Upper lobe of left lung (tissue), 6 donors: ENCODE measurements at regions not wholly inside any gene's neighbourhood (a gene's known extent, or its start where the extent isn't known, plus 50 kb on each side); places are given as distances from the start of the nearest gene placed in this dataset.

ENCODE experiments used
- ATAC-seq, 2 donors: fragments of 200-7000 bp; cut with Tn5 transposase; one replicate each; pipeline ENCODE4 v1.9.1; 2022; ENCODE audit warnings: mild to moderate bottlenecking in 2 of 2, moderate library complexity in 2 of 2; ENCODE audit not compliant: low FRiP score in 2 of 2
- DNase-seq, 2 donors: peaks; one replicate each; pipeline ENCODE4 v3.0.0-alpha.2; 2019 to 2020
- H3K27ac ChIP-seq, 4 donors: fragments of 200-600 bp; sonication (generic); one replicate each; pipeline ENCODE4 v1.5.1; 2016 to 2019
- H3K27me3 ChIP-seq, 4 donors: fragments of 200-600 bp; sonication (generic); one replicate each; pipeline ENCODE4 v1.5.1; 2017 to 2019
- H3K36me3 ChIP-seq, 4 donors: fragments of 200-600 bp; sonication (generic); one replicate each; pipeline ENCODE4 v1.5.1; 2016 to 2019
- H3K4me1 ChIP-seq, 4 donors: fragments of 200-600 bp; sonication (generic); one replicate each; pipeline ENCODE4 v1.5.1; 2018 to 2019
- H3K4me3 ChIP-seq, 4 donors: fragments of 200-600 bp; sonication (generic); one replicate each; pipeline ENCODE4 v1.5.1; 2017 to 2019; ENCODE audit warnings: mild to moderate bottlenecking in 2 of 4, moderate library complexity in 1 of 4
- H3K9me3 ChIP-seq, 4 donors: fragments of 200-600 bp; sonication (generic); one replicate each; pipeline ENCODE4 v1.5.1; 2018 to 2019
- EP300 ChIP-seq, 4 donors: sonication (generic); formaldehyde crosslinking; IDR thresholded peaks; one replicate each; pipeline ENCODE4 v1.5.1; 2017; ENCODE audit warnings: antibody characterized with exemption in 4 of 4, control low read depth in 2 of 4
- POLR2A ChIP-seq, 4 donors: fragments of 450-650 bp; IDR thresholded peaks; one replicate each; pipeline ENCODE4 v1.5.1; 2016 to 2017; ENCODE audit warnings: antibody characterized with exemption in 4 of 4, mild to moderate bottlenecking in 2 of 4
- POLR2AphosphoS5 ChIP-seq, 2 donors: sonication (generic); formaldehyde crosslinking; IDR thresholded peaks; one replicate each; pipeline ENCODE4 v1.5.1; 2017; ENCODE audit warnings: antibody characterized with exemption in 2 of 2
- WGBS, 2 donors: methylation state at CpG; one replicate each; pipeline ENCODE4 v1.1.5; 2017 to 2018; 5-methylcytosine and 5-hydroxymethylcytosine counted together
- TF ChIP-seq, protein P1 (sequence below), 6 experiments: fragments of 450-650 bp in 4 of 6; fragments of 200-600 bp in 2 of 6; sonication (generic) in 2 of 6; IDR thresholded peaks; one replicate each; pipeline ENCODE4 v1.5.1; 2016 to 2019; ENCODE audit warnings: antibody characterized with exemption in 6 of 6
- donor health status: DM: no; HTN: no; CAD: no; lungs with moderate emphysema.
- donor health status: DM: no; HTN: yes; CAD: no; lungs with severe emphysema.

DNA sequence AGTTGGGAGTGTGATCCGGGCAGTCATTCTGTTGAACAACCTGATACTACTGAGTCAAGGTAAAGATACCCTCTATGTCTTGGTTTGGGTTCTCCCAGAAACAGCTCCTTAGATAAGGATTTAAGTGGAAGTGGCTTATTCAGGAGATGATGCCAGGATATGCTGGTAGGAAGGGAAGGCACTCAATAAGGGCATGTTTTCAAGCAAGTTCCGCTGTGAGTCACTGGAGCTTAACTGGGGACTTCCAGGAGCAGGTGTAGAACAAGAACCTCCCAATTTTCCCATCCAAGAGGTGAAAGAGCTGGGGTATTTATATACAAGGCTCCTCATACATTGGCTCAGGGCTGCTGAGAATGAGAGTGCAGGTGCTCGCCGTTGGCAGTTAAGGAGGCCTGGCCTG, 218.6 kb downstream of the AKAP7 start:
- no peak for TF ChIP-seq EP300 (IDR thresholded peaks at IDR 0.05)
- no peak for TF ChIP-seq POLR2AphosphoS5 (IDR thresholded peaks at IDR 0.05)
- TF ChIP-seq, protein P1, sequence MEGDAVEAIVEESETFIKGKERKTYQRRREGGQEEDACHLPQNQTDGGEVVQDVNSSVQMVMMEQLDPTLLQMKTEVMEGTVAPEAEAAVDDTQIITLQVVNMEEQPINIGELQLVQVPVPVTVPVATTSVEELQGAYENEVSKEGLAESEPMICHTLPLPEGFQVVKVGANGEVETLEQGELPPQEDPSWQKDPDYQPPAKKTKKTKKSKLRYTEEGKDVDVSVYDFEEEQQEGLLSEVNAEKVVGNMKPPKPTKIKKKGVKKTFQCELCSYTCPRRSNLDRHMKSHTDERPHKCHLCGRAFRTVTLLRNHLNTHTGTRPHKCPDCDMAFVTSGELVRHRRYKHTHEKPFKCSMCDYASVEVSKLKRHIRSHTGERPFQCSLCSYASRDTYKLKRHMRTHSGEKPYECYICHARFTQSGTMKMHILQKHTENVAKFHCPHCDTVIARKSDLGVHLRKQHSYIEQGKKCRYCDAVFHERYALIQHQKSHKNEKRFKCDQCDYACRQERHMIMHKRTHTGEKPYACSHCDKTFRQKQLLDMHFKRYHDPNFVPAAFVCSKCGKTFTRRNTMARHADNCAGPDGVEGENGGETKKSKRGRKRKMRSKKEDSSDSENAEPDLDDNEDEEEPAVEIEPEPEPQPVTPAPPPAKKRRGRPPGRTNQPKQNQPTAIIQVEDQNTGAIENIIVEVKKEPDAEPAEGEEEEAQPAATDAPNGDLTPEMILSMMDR (IDR thresholded peaks at IDR 0.05), result no peak
- no peak for TF ChIP-seq POLR2A (IDR thresholded peaks at IDR 0.05)
- H3K27me3 ChIP-seq, result no peaks in the 10 kb centered on the region
- H3K9me3 ChIP-seq, result no peaks in the 10 kb centered on the region
- no peak for DNase-seq
- no peak for ATAC-seq
- no peaks in the 10 kb centered on the region for H3K36me3 ChIP-seq
- WGBS, 2 donors, result 91 to 93% methylated on average over 4 of the region's 4 CpGs
- no peak overlapping the region for H3K4me3 ChIP-seq
- H3K27ac ChIP-seq, result no peak overlapping the region
- no peaks in the 10 kb centered on the region for H3K4me1 ChIP-seq

GRCh38 chr6:131354356-131354755, 218.7 kb upstream of the ARG1 start:
- Histone ChIP-seq H3K9me3 (no peaks in the 10 kb centered on the region), H3K27me3 (no peaks in the 10 kb centered on the region), H3K4me3 (no peak overlapping the region), H3K4me1 (no peaks in the 10 kb centered on the region), H3K27ac (no peak overlapping the region), H3K36me3 (no peaks in the 10 kb centered on the region)
- 91% methylated on average over 2 of the region's 2 CpGs for WGBS, 2 donors
- no peak for DNase-seq
- TF ChIP-seq, protein P1 (IDR thresholded peaks at IDR 0.05), result no peak
- no peak for TF ChIP-seq EP300 (IDR thresholded peaks at IDR 0.05)
- TF ChIP-seq POLR2A (IDR thresholded peaks at IDR 0.05), result no peak
- no peak for TF ChIP-seq POLR2AphosphoS5 (IDR thresholded peaks at IDR 0.05)
- no peak for ATAC-seq

- TF ChIP-seq POLR2A (IDR thresholded peaks at IDR 0.05), result no peak
- no peaks in the 10 kb centered on the region for H3K4me1 ChIP-seq
- no peaks in the 10 kb centered on the region for H3K36me3 ChIP-seq
- ATAC-seq (no peak), DNase-seq (no peak)
- WGBS, 2 donors, result 56 to 69% methylated on average over 2 of the region's 2 CpGs
- H3K27ac ChIP-seq, result no peak overlapping the region
- H3K9me3 ChIP-seq, result no peaks in the 10 kb centered on the region
- H3K4me3 ChIP-seq, result no peak overlapping the region
- no peaks in the 10 kb centered on the region for H3K27me3 ChIP-seq
These were observed 216.9 kb upstream of the ARG1 start for GRCh38 chr6:131356161-131356560.

GRCh38 chr6:131357501-131357900, 215.5 kb upstream of the ARG1 start:
- no peaks in the 10 kb centered on the region for H3K27me3 ChIP-seq
- DNase-seq (no peak), ATAC-seq (no peak)
- no peak overlapping the region for H3K4me3 ChIP-seq
- H3K4me1 ChIP-seq, result no peaks in the 10 kb centered on the region
- H3K36me3 ChIP-seq, result no peaks in the 10 kb centered on the region
- WGBS, 2 donors, result 61 to 75% methylated on average over 2 of the region's 2 CpGs
- no peaks in the 10 kb centered on the region for H3K9me3 ChIP-seq
- H3K27ac ChIP-seq, result no peak overlapping the region
- TF ChIP-seq POLR2AphosphoS5 (IDR thresholded peaks at IDR 0.05) (no peak), EP300 (IDR thresholded peaks at IDR 0.05) (no peak), POLR2A (IDR thresholded peaks at IDR 0.05) (no peak)
- TF ChIP-seq, protein P1 (IDR thresholded peaks at IDR 0.05), result no peak

- no peak for DNase-seq
- H3K27me3 ChIP-seq, result no peaks in the 10 kb centered on the region
- no peaks in the 10 kb centered on the region for H3K36me3 ChIP-seq
- TF ChIP-seq POLR2AphosphoS5 (IDR thresholded peaks at IDR 0.05) (no peak), EP300 (IDR thresholded peaks at IDR 0.05) (no peak), POLR2A (IDR thresholded peaks at IDR 0.05) (no peak)
- TF ChIP-seq, protein P1 (IDR thresholded peaks at IDR 0.05), result no peak
- H3K9me3 ChIP-seq, result no peaks in the 10 kb centered on the region
- H3K4me3 ChIP-seq, result no peak overlapping the region
- no peaks in the 10 kb centered on the region for H3K4me1 ChIP-seq
- no peak overlapping the region for H3K27ac ChIP-seq
- 85 to 90% methylated on average over 4 of the region's 4 CpGs for WGBS, 2 donors
- ATAC-seq, result no peak
These were observed 211.0 kb upstream of the ARG1 start for GRCh38 chr6:131362070-131362469.
